SK-N-SH (cell line): ENCODE measurements at regions not wholly inside any gene's neighbourhood (a gene's known extent, or its start where the extent isn't known, plus 50 kb on each side); places are given as distances from the start of the nearest gene placed in this dataset.

Experiments
- GABPA ChIP-seq: IDR thresholded peaks from 2 replicates; pipeline ENCODE4 v1.4.0; 2012; ENCODE audit warnings: low read depth, mild to moderate bottlenecking
- GATA2 ChIP-seq: sonication (generic); formaldehyde crosslinking; IDR thresholded peaks from 2 replicates; pipeline ENCODE4 v1.5.0; 2020; ENCODE audit warnings: mild to moderate bottlenecking, missing genetic modification reagents
- MXI1 ChIP-seq: IDR thresholded peaks from 2 replicates; pipeline ENCODE4 v1.6.1; 2012; ENCODE audit warnings: mild to moderate bottlenecking, low read depth, low read length, improper control_type of control experiment
- TF ChIP-seq, protein P1 (sequence below): fragments of 200-600 bp; sonication (generic); IDR thresholded peaks from 2 replicates; pipeline ENCODE4 v1.6.1; 2017; ENCODE audit warnings: antibody characterized with exemption, mild to moderate bottlenecking, moderate library complexity
- TF ChIP-seq, protein P2 (sequence below): fragments of 150-350 bp; IDR thresholded peaks from 2 replicates; pipeline ENCODE4 v1.6.1; 2016; ENCODE audit warnings: mild to moderate bottlenecking, low read depth, low read length
- TF ChIP-seq, protein P3 (sequence below): fragments of 150-350 bp; IDR thresholded peaks from 2 replicates; pipeline ENCODE4 v1.6.1; 2017; ENCODE audit warnings: antibody characterized with exemption, low read length, low read depth, borderline replicate concordance

DNA sequence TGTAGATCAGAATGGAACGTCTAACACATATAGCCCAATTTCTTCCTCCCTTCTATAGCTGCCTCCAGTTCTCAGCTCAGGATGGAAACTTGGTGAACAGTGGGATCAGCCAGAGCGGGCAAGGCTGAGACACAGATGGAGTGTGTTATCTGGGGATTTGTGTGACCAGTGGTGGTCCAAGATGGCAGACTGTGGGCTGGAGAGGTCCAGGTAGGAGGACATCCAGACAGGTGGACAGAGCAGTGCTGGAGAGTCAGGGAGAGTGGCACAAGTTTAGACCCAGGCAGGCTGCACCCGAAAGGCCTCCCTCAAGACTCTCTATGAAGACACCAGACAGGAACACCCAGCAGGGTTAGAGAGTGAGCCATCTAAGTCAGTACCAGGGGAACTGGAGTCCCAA lies 116.1 kb upstream of the CPSF6 start:
- TF ChIP-seq, protein P1, sequence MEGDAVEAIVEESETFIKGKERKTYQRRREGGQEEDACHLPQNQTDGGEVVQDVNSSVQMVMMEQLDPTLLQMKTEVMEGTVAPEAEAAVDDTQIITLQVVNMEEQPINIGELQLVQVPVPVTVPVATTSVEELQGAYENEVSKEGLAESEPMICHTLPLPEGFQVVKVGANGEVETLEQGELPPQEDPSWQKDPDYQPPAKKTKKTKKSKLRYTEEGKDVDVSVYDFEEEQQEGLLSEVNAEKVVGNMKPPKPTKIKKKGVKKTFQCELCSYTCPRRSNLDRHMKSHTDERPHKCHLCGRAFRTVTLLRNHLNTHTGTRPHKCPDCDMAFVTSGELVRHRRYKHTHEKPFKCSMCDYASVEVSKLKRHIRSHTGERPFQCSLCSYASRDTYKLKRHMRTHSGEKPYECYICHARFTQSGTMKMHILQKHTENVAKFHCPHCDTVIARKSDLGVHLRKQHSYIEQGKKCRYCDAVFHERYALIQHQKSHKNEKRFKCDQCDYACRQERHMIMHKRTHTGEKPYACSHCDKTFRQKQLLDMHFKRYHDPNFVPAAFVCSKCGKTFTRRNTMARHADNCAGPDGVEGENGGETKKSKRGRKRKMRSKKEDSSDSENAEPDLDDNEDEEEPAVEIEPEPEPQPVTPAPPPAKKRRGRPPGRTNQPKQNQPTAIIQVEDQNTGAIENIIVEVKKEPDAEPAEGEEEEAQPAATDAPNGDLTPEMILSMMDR, result no peak
- TF ChIP-seq GATA2 (no peak), GABPA (no peak), MXI1 (no peak)
- TF ChIP-seq, protein P2, sequence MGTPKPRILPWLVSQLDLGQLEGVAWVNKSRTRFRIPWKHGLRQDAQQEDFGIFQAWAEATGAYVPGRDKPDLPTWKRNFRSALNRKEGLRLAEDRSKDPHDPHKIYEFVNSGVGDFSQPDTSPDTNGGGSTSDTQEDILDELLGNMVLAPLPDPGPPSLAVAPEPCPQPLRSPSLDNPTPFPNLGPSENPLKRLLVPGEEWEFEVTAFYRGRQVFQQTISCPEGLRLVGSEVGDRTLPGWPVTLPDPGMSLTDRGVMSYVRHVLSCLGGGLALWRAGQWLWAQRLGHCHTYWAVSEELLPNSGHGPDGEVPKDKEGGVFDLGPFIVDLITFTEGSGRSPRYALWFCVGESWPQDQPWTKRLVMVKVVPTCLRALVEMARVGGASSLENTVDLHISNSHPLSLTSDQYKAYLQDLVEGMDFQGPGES, result no peak
- TF ChIP-seq, protein P3, sequence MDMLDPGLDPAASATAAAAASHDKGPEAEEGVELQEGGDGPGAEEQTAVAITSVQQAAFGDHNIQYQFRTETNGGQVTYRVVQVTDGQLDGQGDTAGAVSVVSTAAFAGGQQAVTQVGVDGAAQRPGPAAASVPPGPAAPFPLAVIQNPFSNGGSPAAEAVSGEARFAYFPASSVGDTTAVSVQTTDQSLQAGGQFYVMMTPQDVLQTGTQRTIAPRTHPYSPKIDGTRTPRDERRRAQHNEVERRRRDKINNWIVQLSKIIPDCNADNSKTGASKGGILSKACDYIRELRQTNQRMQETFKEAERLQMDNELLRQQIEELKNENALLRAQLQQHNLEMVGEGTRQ, result no peak
